Choroid plexus epithelial cell (primary cell): ENCODE measurements at regions not wholly inside any gene's neighbourhood (a gene's known extent, or its start where the extent isn't known, plus 50 kb on each side); places are given as distances from the start of the nearest gene placed in this dataset.
"Not testable (repeated sequence)": the region's sequence is repeated elsewhere in the genome, so short reads cannot be mapped to it uniquely, and the experiment has no call there.

Experiments
- DNase-seq: peaks from one replicate; pipeline ENCODE4 v3.0.0-alpha.2; 2010; ENCODE audit warnings: low read depth
- H3K4me3 ChIP-seq: 2 replicates; pipeline ENCODE4 v1.5.1; 2011; ENCODE audit warnings: low read depth, mild to moderate bottlenecking, control low read depth, low read length, moderate library complexity
- TF ChIP-seq, protein P1 (sequence below): conservative IDR thresholded peaks from 2 replicates; pipeline ENCODE4 v1.5.1; 2011; ENCODE audit warnings: low read depth, mild to moderate bottlenecking, control low read depth, inconsistent platforms, low read length, moderate library complexity

DNA sequence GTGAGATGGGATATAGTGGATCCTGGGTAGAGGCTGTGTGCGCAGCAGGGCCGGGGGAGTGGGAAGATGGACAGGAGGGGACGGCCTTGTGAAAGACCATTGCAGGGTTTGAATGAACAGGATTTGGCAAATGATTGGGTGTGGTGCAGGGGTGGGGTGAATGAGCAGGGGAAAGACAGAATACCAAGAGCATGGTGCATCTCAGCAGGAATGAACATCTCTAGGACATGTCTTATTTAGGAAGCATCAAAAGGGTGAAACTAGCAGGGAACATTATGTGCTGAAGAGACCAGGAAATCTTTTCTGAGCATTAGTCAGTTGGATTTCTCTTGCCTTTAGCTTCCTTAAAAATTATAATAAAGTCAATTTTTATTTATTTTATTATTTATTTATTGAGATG, 60.6 kb upstream of the SLC2A1 start:
- H3K4me3 ChIP-seq: no peak overlapping the region
- TF ChIP-seq, protein P1, sequence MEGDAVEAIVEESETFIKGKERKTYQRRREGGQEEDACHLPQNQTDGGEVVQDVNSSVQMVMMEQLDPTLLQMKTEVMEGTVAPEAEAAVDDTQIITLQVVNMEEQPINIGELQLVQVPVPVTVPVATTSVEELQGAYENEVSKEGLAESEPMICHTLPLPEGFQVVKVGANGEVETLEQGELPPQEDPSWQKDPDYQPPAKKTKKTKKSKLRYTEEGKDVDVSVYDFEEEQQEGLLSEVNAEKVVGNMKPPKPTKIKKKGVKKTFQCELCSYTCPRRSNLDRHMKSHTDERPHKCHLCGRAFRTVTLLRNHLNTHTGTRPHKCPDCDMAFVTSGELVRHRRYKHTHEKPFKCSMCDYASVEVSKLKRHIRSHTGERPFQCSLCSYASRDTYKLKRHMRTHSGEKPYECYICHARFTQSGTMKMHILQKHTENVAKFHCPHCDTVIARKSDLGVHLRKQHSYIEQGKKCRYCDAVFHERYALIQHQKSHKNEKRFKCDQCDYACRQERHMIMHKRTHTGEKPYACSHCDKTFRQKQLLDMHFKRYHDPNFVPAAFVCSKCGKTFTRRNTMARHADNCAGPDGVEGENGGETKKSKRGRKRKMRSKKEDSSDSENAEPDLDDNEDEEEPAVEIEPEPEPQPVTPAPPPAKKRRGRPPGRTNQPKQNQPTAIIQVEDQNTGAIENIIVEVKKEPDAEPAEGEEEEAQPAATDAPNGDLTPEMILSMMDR: no peak
- DNase-seq: no peak

DNA sequence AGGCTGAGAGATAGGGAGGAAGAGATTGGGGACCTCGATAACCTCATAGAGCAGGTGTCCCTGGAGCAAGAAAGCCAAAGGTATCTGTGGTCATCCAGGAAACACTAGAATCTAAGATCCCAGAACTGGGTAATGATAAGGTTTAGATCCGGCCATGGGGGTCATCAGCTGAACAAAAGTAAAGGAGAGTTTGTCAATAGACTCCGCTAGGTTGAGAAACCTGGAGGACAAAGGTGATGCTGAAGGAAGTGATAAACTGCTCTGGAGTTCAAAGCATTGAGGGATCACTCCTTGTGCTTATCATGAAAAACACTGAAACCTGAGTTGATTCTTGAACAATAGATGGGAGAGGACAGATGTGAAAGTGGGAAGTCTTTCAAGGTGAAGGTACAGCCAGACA, 59.5 kb upstream of the SLC2A1 start:
- no peak overlapping the region for H3K4me3 ChIP-seq
- TF ChIP-seq, protein P1: no peak
- DNase-seq: no peak

DNA sequence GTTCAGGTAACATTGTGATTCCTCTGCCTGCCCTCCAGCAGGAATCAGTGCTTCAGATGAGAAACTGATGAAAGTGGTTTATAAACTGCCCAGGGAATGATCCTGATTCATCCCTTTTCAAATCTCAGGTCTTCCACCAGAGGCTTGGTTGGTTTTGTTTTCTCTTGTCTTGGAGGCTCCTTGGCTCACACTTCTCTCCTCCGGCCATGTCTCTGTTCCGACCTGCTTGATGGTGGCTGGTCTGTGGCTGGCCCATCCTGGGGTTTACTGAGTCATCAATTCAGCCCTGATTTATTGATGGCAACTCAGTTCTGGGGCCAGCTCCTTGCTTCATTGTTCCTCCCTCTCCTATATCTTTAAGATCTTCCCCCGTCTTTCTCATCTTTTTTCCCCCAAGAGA, 56.6 kb upstream of the SLC2A1 start:
- DNase-seq: no peak
- no peak overlapping the region for H3K4me3 ChIP-seq
- TF ChIP-seq, protein P1: no peak

DNA sequence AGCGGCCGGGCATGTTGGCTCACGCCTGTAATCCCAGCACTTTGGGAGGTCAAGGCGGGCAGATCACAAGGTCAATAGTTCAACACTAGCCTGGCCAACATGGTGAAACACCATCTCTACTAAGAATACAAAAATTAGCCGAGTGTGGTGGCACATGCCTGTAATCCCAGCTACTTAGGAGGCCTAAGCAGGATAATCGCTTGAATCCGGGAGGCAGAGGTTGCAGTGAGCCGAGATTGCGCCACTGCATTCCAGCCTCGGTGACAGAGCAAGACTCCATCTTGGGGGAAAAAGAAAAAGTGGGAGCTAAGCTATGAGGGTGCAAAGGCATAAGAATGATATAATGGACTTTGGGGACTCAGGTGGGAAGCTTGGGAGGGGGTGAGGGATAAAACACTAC, 55.9 kb upstream of the SLC2A1 start:
- H3K4me3 ChIP-seq, DNase-seq: not testable (repeated sequence)

DNA sequence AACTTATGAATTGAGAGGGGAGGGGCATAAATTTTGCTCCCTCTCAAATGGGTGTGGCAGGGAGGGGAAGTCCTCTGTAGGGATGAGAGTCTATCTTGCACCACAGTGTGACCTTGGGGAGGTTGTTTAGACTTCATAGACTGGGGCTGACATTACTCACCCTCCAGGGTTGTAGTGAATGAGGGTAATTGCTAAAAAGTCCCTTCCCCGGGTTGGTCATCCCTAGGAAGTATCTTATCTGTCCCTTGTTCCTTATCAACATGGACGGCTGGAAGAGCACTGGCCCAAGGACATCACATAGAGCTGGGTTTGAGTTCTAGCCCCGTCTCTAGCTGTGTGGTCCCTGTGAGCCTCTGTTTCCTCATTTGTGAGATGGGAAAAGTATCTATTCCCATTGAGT, 52.4 kb upstream of the SLC2A1 start:
- TF ChIP-seq, protein P1: no peak
- no peak for DNase-seq
- H3K4me3 ChIP-seq: no peak overlapping the region

DNA sequence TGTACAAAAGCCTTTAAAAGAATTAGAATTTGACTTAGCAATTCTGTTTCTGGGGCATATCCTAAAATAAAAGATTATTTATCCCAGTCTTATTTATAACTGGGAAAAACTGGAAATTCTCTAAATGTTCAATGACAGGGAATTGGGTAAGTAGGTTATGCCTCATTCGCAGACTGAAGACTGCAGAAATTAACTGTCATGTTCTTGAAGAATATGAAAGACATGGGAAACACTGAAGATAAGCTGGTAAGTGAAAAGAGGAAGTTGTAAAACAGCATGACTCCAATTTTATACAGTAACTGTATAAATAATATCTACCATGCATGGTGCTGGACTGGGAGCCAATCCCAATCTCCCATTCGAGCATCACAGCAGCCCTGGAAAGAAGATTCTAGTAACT, 50.6 kb upstream of the SLC2A1 start:
- no peak overlapping the region for H3K4me3 ChIP-seq
- DNase-seq: no peak
- TF ChIP-seq, protein P1: no peak

DNA sequence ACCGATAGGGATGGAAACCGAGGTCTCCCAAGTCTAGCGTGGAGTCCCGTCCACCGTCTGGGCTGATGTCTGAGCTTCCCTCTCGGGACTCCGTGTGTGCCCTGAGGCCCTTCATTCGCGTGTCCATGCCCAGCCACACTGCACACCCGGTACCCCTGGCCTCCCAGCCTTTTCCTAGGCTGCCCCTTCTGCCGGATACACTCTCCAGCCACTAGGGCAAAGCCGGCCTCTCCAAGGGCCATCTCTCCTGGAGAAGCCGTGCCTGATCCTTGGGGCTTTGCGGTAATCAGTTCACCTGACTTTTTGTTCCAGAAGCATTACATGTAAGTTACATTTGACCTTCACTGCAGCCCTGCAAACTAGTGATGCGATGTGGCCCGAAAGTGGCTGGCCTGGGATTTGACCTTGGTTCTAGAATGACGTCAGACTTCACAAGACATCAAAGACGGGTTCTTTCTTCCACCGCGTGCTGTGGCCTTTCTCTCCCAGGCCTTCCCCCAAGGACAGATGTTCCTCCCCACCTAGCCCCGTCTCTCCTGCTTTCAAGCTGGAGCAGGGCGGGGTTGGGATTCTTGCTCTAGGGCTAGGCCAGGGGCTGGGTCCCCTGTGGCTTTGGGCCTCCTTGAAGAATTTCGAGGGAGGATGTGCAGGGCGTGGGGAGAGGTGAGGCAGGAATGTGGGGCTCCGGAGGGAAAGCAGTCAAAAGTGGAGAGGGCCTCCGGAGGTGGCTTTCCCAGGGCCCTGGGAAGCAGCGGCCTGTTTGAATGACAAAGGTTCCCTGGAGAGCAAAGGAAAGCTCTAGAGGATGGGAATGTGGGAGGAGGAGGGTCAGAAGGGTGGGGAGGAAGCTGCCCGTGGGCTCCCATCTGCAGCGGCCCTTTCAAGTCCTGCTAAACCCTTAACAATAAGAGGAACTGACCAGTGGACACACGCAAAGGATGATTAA, 49.7 kb upstream of the SLC2A1 start:
- H3K4me3 ChIP-seq: no peak overlapping the region
- TF ChIP-seq, protein P1: no peak
- no peak for DNase-seq
